GM19023 (cell line): ENCODE measurements at regions not wholly inside any gene's neighbourhood (a gene's known extent, or its start where the extent isn't known, plus 50 kb on each side); places are given as distances from the start of the nearest gene placed in this dataset.

ENCODE experiments used
- ATAC-seq: cut with Tn5 transposase; IDR thresholded peaks from one replicate; pipeline ENCODE4 v1.9.1; 2021; ENCODE audit warnings: mild to moderate bottlenecking, moderate library complexity; ENCODE audit not compliant: unreplicated experiment

GRCh38 chr6:159487636-159488035 is 205.4 kb downstream of the SOD2 start:
- no peak for ATAC-seq

- ATAC-seq, result no peak
Observed at GRCh38 chr6:159483259-159483658, 209.8 kb downstream of the SOD2 start.

GRCh38 chr6:159481897-159482296 is 211.1 kb downstream of the SOD2 start:
- no peak for ATAC-seq

- no peak for ATAC-seq
Observed at GRCh38 chr6:159480471-159480870, 212.6 kb downstream of the SOD2 start.

- no peak for ATAC-seq
Observed at GRCh38 chr6:159479146-159479545, 213.9 kb downstream of the SOD2 start.

GRCh38 chr6:159473475-159474263 is 219.4 kb downstream of the SOD2 start:
- no peak for ATAC-seq

- no peak for ATAC-seq
Observed at GRCh38 chr6:159470397-159470796, 222.6 kb downstream of the SOD2 start.

- ATAC-seq, result no peak
Observed at GRCh38 chr6:159469443-159469842, 223.6 kb downstream of the SOD2 start.

GRCh38 chr6:159468994-159469393 is 224.0 kb downstream of the SOD2 start:
- no peak for ATAC-seq

GRCh38 chr6:159467473-159468041 is 225.5 kb downstream of the SOD2 start:
- ATAC-seq, result peak; percentile 68

- no peak for ATAC-seq
Observed at GRCh38 chr6:159466926-159467325, 226.1 kb downstream of the SOD2 start.

- ATAC-seq, result no peak
Observed at GRCh38 chr6:159464816-159465215, 228.2 kb downstream of the SOD2 start.

GRCh38 chr6:159463119-159463829 is 229.8 kb downstream of the SOD2 start:
- no peak for ATAC-seq

GRCh38 chr6:159462431-159462830 is 230.6 kb downstream of the SOD2 start:
- no peak for ATAC-seq

GRCh38 chr6:159461998-159462397 is 231.0 kb downstream of the SOD2 start:
- ATAC-seq, result no peak

- ATAC-seq, result no peak
Observed at GRCh38 chr6:159461266-159461665, 231.8 kb downstream of the SOD2 start.

- no peak for ATAC-seq
Observed at GRCh38 chr6:159460476-159460875, 232.6 kb downstream of the SOD2 start.

GRCh38 chr6:159456349-159456748 is 236.7 kb downstream of the SOD2 start:
- ATAC-seq, result no peak

GRCh38 chr6:159455700-159456274 is 237.3 kb downstream of the SOD2 start:
- no peak for ATAC-seq

GRCh38 chr6:159450815-159451465 is 242.1 kb downstream of the SOD2 start:
- no peak for ATAC-seq

GRCh38 chr6:159446340-159446739 is 246.7 kb downstream of the SOD2 start:
- no peak for ATAC-seq
